ENCODE measurements at regions not wholly inside any gene's neighbourhood (a gene's known extent, or its start where the extent isn't known, plus 50 kb on each side); places are given as distances from the start of the nearest gene placed in this dataset.

DNA sequence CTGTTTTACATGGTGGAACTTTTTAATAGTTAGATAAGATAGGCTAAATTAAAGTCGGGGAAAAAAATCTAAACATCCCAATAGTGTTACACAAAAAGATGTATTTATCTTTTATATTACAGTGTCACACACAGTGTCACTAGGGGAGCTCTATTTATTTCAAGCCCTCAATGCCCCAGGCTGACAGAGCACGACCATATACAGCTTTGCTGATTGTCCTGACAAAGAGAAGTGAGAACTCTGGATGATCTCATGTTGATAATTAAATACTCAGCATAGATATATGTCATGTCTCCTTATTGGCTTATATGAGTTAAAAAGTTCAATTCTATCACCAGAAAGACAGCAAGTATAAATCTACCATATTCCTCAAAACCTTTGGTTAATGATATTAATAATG lies 594.3 kb downstream of the LRFN5 start:
- TF ChIP-seq FOSB (CRISPR knock-in tag; IDR thresholded peaks at IDR 0.05) (no peak), TFCP2L1 (CRISPR knock-in tag; IDR thresholded peaks at IDR 0.05) (no peak), GATA3 (IDR thresholded peaks at IDR 0.05; ENCODE audit: borderline replicate concordance) (no peak), HOXA7 (CRISPR knock-in tag; IDR thresholded peaks at IDR 0.05) (no peak), EP300 (IDR thresholded peaks at IDR 0.05) (no peak), ESRRA (IDR thresholded peaks at IDR 0.05; ENCODE audit: borderline replicate concordance, low read length) (no peak), JUNB (IDR thresholded peaks at IDR 0.05) (no peak), PHF8 (IDR thresholded peaks at IDR 0.05; ENCODE audit: borderline replicate concordance, low read depth) (no peak), MAZ (IDR thresholded peaks at IDR 0.05; ENCODE audit: borderline replicate concordance, low read depth, low read length) (no peak), KDM5A (IDR thresholded peaks at IDR 0.05) (no peak)
- TF ChIP-seq, protein P1, sequence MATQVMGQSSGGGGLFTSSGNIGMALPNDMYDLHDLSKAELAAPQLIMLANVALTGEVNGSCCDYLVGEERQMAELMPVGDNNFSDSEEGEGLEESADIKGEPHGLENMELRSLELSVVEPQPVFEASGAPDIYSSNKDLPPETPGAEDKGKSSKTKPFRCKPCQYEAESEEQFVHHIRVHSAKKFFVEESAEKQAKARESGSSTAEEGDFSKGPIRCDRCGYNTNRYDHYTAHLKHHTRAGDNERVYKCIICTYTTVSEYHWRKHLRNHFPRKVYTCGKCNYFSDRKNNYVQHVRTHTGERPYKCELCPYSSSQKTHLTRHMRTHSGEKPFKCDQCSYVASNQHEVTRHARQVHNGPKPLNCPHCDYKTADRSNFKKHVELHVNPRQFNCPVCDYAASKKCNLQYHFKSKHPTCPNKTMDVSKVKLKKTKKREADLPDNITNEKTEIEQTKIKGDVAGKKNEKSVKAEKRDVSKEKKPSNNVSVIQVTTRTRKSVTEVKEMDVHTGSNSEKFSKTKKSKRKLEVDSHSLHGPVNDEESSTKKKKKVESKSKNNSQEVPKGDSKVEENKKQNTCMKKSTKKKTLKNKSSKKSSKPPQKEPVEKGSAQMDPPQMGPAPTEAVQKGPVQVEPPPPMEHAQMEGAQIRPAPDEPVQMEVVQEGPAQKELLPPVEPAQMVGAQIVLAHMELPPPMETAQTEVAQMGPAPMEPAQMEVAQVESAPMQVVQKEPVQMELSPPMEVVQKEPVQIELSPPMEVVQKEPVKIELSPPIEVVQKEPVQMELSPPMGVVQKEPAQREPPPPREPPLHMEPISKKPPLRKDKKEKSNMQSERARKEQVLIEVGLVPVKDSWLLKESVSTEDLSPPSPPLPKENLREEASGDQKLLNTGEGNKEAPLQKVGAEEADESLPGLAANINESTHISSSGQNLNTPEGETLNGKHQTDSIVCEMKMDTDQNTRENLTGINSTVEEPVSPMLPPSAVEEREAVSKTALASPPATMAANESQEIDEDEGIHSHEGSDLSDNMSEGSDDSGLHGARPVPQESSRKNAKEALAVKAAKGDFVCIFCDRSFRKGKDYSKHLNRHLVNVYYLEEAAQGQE (IDR thresholded peaks at IDR 0.05), result no peak
- TF ChIP-seq, protein P2, sequence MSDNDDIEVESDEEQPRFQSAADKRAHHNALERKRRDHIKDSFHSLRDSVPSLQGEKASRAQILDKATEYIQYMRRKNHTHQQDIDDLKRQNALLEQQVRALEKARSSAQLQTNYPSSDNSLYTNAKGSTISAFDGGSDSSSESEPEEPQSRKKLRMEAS (IDR thresholded peaks at IDR 0.05), result no peak
- TF ChIP-seq, protein P3, sequence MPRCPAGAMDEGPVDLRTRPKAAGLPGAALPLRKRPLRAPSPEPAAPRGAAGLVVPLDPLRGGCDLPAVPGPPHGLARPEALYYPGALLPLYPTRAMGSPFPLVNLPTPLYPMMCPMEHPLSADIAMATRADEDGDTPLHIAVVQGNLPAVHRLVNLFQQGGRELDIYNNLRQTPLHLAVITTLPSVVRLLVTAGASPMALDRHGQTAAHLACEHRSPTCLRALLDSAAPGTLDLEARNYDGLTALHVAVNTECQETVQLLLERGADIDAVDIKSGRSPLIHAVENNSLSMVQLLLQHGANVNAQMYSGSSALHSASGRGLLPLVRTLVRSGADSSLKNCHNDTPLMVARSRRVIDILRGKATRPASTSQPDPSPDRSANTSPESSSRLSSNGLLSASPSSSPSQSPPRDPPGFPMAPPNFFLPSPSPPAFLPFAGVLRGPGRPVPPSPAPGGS (IDR thresholded peaks at IDR 0.05), result no peak
- Histone ChIP-seq H3K27ac (no peak overlapping the region), H3K4me1 (no peaks in the 10 kb centered on the region), H3K9me3 (no peaks in the 10 kb centered on the region), H3K4me3 (no peak overlapping the region), H3K4me2 (no peak overlapping the region)
- ChIA-PET CTCF (no interaction called here), POLR2A (no interaction called here)
- no peak for FAIRE-seq
- ATAC-seq, result no peak
- no peak for DNase-seq (ENCODE audit: low read depth in 1 of 2, low spot score in 1 of 2)
- 60% methylated on average over 2 of the region's 2 CpGs for WGBS (ENCODE audit: missing lambda C conversion rate)

DNA sequence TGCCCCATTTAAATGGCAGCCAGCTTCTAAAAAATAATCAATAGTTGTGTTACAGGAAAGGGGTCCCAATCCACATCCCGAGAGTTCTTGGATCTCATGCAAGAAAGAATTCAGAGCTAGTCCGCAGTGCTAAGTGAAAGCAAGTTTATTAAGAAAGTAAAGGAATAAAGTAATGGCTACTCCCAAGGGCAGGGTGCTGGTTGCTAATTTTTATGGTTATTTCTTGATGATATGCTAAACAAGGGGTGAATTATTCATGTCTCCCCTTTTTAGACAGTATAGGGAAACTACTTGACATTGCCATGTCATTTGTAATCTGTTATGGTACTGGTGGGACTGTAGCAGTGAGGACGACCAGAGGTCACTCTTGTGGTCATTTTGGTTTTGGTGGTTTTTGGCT lies 591.3 kb downstream of the LRFN5 start:
- POLR2A ChIA-PET, result no interaction called here

More for the DNA sequence above, 591.3 kb downstream of the LRFN5 start:
- H3K9me3 ChIP-seq, result no peaks in the 10 kb centered on the region
- peaks cover 10% of the 10 kb centered on the region for H3K4me1 ChIP-seq
- no peak overlapping the region for H3K4me3 ChIP-seq
- ATAC-seq (no peak), DNase-seq (ENCODE audit: low read depth in 1 of 2, low spot score in 1 of 2) (no peak), FAIRE-seq (no peak)
- H3K27ac ChIP-seq, result no peak overlapping the region
- no peak overlapping the region for H3K4me2 ChIP-seq
- 82% methylated on average over 3 of the region's 3 CpGs for WGBS (ENCODE audit: missing lambda C conversion rate)
- CTCF ChIA-PET, result interaction anchor here (0.7 kb wide), 1 partner anchor 85 kb away, joined by 3 read pairs; no protein-coding TSS in a partner anchor
- TF ChIP-seq, protein P3 (IDR thresholded peaks at IDR 0.05), result no peak
- TF ChIP-seq, protein P4, sequence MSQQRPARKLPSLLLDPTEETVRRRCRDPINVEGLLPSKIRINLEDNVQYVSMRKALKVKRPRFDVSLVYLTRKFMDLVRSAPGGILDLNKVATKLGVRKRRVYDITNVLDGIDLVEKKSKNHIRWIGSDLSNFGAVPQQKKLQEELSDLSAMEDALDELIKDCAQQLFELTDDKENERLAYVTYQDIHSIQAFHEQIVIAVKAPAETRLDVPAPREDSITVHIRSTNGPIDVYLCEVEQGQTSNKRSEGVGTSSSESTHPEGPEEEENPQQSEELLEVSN (IDR thresholded peaks at IDR 0.05; ENCODE audit: borderline replicate concordance, low read depth), result no peak
- TF ChIP-seq MAZ (IDR thresholded peaks at IDR 0.05; ENCODE audit: borderline replicate concordance, low read depth, low read length) (no peak), EP300 (IDR thresholded peaks at IDR 0.05) (no peak), KDM5A (IDR thresholded peaks at IDR 0.05) (no peak), KDM1A (IDR thresholded peaks at IDR 0.05; ENCODE audit: low read depth) (no peak), NR3C1 (IDR thresholded peaks at IDR 0.05) (no peak)
- TF ChIP-seq, protein P5, sequence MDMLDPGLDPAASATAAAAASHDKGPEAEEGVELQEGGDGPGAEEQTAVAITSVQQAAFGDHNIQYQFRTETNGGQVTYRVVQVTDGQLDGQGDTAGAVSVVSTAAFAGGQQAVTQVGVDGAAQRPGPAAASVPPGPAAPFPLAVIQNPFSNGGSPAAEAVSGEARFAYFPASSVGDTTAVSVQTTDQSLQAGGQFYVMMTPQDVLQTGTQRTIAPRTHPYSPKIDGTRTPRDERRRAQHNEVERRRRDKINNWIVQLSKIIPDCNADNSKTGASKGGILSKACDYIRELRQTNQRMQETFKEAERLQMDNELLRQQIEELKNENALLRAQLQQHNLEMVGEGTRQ (IDR thresholded peaks at IDR 0.05), result no peak
- TF ChIP-seq, protein P1 (IDR thresholded peaks at IDR 0.05), result no peak
